ENCODE measurements at regions not wholly inside any gene's neighbourhood (a gene's known extent, or its start where the extent isn't known, plus 50 kb on each side); places are given as distances from the start of the nearest gene placed in this dataset.

DNA sequence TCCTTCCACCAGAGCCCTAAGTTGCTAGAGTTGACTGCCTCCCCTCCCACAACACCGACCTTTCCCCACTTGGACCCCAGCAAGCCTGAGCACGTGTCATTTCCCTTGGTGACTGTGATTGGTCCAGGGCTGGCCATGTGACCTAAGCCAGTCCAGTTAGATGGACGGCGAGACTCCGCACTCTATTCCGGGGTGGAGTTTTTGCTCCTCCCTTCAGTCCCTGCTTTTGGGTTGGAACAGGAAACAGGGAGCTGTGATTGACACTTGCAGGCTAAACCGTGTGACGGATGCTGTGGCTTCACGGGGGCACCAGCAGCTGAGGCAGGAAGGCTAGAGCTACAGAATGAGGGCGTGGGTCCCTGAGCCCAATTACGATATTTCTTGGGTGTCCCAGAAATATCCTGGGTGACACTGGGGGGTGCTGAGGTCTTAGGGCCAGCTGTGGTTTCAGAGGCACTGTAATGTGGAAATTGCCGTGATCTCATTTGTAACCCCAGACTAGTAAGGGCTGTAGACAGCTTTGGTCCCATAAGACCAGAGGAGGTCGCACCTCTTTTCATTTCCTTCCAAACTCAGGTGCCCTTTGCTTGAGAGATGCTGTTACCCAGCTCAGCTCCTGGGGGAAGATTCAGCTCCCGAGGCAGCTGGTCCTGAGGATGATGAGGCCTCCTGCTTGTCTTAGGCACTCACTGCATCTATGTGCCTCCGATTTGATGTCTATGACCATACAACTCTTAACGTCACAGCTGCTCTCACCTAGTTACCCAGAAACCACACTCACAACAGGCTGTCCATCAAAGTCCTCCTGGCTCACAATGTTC is 102.7 kb upstream of the NPTX2 start:
- peak; percentile 31 for DNase-seq

DNA sequence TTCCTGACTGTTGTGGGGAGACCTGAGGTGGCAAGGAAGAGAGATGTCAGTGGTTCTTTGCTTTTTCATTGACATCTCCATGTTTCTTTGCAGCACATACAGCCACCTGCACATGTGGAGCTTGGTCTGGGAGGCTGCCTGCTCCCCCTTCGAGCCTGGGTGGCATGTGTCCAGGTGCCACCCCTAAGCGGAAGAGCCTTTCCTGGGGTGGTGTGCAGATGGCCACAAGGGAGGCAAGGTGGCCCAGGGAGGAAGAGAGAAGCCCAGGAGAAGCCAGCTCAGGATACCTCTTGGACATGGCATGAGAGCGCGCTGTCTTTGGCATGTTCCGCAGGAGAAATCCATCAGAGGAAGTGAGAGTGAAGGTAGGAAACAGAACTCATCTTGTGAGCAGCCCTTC is 105.9 kb upstream of the NPTX2 start:
- DNase-seq: no peak

DNA sequence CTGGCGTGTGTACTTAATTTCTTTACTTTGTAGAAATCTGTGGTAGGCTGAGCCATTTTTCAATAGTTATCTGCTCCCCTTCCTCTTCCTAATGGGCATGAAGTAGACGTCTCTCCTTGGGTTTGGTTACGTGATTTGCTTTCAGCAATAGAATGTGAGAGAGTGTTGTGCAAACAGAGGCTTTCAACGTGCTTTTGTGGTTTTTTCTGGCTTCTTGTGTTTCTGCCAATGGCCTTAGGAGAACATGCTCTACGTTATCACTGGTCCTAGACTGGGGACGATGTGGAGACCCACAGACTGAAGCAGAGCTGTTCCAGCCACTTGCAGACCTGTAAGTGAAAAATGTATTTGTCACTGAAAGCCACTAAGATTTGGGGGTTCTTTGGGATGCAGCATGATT is 107.2 kb upstream of the NPTX2 start:
- DNase-seq: no peak

DNA sequence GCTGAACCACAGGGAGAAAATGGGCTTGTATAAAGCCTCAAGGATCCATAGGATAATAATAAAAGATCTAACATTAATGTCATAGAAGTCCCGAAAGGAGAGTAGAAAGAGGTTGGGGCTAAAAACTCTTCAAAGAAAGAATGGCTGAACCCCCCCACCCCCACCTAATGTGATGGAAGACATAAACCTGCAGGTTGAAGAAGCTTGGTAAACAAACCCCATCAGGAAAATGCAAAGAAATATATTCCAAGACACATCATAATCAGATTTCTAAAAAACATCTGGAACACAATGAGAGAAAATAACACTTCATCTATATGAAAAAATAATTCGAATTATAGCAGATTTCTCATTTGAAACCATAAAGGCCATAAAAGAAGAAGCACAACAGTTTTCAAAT is 105.6 kb upstream of the BAIAP2L1 start:
- no peak for DNase-seq

GRCh38 chr7:98500764-98501163 is 99.9 kb upstream of the BAIAP2L1 start:
- DNase-seq: no peak

- no peak for DNase-seq
Observed at GRCh38 chr7:98496618-98497017, 95.7 kb upstream of the BAIAP2L1 start.

DNA sequence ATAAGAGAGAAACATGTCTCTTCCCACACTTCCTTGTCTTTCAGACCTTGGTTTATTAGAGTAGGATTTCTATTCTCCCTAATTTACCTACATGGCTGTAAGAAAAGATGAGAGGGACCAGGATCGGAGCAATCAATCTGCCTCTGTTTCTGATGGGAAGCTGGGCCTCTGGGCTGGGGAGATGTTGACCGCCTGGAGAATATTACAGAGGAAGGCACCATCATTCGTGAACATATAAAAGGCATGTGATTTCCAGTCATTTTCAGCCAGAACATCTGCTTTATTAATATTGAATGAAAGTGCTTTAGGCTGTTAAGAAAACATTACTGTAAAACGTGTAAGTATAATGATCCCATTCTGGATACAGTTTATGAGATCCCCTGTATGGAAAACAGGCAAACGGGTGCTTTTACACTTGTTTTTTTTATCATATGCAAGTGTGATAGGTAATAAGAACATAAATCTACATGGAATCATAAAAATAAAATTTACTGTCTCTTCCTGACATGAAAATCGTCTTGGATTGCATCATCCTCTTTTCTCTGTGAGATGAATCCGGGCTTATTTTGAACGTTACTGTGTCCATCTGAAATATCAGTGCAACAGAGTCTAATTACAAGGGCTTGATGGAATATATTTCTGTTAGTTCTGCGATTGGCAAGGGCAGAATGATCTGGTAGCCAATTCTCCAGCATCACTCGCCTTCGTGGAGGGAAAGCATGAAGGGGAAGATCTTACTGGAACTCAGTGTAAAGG is 94.5 kb upstream of the BAIAP2L1 start:
- no peak for DNase-seq

DNA sequence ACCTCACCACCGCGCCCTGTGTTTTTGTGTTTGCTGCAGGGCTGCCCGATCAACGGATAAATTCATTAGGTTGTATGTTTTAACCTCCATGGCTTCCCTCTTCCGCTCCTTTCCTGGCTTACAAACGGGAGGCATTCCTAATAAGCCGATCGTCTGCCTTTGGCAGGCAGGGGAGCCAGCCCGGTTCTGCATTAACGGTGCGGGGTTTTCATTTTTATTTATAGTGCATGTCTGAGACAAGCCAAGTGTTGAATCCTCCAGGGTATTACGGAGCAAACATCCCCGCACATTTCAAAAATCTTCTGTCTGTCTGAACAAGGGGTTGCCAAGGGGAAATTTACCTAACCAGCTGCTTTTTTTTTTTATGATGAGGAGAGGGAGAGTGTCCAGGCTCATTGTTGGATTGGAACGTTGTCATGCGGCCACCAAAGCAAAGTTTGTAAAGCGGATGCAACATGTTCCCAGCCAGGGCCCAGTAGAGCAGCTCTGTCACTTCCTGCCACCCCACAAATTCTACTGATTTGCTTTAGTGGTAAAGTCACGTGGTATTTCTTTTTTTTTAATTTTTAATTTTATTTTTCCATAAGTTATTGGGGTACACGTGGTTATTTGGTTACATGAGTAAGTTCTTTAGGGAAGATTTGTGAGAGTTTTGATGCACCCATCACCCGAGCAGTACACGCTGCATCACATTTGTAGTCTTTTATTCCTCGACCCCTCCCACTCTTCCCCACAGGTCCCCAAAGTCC is 92.3 kb upstream of the BAIAP2L1 start:
- no peak for DNase-seq

- DNase-seq: no peak
Observed at GRCh38 chr7:98488167-98488566, 87.3 kb upstream of the BAIAP2L1 start.

DNA sequence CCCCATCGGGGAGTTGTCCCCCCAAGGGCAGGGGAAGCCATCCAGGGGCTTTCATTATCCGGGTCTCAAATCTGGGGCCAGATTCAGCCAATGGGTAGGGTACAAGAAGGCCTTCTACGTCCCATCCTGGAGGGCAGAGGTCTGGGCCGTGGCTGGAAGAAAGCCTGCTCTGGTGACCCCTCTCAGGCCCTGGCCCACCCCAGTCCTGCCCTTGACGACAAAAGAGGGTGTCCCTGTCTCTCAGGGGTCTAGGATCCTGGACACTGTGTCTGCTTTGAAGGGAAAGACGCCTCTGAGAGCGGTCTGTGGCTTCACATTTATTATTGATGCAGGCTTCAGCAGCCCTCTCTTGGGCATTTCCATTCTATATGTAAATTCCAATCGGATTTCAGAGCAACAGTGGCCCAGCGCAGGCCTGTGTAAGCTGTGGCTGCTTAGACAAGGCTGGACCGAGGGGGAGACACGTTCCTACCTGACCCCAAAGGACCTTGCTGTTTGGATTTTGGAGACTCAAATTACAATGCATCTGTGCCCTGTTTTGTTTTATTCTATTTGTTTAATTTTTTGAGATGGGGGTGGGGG is 83.2 kb upstream of the BAIAP2L1 start:
- DNase-seq: no peak

DNA sequence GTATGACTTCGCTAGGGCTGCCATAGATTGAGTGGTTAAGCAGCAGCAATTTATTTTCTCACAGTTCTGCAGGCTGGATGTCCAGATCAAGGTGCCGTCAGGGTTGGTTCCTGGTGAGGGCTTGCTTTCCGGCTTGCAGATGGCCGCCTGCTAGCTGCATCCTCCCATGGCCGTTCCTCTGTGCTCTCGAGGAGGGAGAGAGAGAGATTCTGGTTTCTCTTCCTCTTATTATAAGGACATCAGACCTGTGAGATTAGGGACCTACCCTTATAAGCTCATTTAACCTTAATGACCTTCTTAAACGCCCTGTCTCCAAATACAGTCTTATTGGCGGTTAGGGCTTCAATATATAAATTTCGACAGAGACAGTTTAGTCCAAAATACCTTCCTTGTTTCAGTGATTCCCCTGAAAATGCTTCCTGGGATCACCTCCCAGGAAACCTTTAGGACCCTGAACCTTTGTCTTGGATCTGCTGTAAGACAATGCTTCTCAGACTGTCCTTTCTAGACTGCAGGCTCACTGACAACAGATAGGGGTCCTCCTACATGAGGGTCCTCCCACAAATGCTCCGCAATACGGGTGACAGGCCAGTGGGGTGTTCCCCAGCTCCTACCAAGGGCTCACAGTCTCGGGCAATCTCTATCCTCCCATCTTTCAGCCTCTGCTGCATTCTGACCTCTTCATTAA is 82.5 kb upstream of the BAIAP2L1 start:
- no peak for DNase-seq

GRCh38 chr7:98479318-98479717 is 78.4 kb upstream of the BAIAP2L1 start:
- no peak for DNase-seq

DNA sequence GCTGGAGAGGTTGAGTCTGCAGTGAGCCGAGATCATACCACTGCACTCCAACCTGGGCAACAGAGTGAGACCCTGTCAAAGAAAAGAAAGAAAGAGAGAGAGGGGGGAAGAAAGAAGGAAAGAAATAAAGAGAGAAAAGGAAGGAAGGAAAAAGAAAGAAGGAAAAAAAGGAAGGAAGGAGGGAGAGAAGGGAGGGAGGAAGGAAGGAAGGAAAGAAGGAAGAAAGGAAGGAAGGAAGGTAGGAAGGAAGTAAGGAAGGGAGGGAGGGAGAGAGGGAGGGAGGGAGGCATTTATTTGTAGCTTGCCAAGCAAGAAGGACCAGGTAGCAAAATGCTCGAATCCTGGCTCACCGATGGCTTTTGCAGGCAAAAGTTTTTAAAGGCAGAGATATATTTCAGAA is 74.5 kb upstream of the BAIAP2L1 start:
- no peak for DNase-seq

DNA sequence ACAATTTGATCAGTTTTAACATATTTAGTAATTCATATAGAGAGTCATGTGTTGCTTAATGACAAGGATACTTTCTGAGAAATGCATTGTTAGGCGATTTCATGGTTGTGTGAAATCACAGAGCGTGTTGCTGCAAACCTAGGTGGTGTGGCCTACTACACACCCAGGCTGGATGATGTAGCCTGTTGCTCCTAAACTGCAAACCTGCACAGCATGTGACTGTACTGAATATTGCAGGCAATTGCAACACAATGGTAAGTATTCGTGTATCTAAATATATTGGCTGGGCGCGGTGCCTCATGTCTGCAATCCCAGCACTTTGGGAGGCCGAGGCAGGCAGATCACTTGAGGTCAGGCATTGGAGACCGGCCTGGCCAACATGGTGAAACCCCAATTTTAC is 73.7 kb upstream of the BAIAP2L1 start:
- DNase-seq: no peak

DNA sequence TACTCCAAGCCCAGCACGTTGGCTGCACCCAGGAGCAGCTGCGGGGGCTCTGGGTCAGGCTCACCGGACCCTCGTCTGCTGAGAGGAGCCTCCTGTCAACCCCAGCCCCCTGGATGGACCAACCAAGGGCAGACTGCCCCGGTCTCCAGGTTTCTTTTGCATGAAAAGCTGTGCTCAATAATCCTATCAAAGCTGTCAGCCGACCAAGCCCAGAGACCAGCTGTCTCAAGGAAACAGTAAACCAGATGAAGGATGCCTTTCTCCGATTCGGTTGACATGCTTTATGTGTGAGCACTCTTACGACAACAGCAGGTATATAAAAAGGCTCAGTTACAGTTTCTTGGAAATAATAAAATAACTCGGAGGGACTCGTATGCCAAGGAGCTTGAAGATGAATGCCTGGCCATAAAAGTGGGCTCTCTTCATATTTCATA is 71.6 kb upstream of the BAIAP2L1 start:
- DNase-seq: no peak

DNA sequence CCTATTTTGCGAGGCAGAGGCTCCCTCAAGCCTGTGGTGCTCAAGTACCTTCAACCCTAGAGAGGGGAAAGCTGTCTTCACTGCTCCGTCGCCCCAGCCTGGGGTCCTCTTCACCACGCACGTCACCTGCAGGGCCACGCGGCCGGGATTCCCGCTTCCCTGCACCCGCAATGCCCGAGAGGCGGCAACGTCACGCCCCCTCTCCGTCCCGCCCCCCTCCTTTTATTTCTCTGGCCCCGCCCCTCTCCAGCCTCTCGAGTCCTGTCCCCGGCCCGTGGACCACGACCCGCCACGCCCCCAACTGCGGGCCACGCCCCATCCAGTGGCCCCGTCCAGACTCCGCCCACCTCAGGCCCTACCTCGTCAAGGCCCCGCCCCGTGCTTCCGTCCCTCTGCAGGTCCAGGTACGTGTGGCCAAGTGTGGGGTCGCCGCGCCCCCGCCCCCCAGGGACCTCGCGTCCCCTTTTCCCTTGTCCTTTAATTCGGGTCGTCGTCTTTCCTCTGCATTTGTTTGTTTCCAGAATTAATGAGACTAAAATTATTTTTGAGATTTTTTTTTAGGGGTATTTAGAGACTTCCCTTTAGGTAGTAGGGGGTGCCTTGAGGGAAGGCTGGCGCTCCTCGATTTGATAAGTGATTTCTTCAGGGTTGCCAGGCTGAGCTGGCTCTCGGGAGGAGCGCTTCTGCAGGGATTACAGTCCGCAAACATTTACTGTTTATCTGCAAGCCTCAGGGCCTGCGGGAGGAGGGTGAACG is 69.8 kb upstream of the BAIAP2L1 start:
- DNase-seq: peak; percentile 7

- DNase-seq: no peak
Observed at GRCh38 chr7:98469088-98469487, 68.2 kb upstream of the BAIAP2L1 start.

DNA sequence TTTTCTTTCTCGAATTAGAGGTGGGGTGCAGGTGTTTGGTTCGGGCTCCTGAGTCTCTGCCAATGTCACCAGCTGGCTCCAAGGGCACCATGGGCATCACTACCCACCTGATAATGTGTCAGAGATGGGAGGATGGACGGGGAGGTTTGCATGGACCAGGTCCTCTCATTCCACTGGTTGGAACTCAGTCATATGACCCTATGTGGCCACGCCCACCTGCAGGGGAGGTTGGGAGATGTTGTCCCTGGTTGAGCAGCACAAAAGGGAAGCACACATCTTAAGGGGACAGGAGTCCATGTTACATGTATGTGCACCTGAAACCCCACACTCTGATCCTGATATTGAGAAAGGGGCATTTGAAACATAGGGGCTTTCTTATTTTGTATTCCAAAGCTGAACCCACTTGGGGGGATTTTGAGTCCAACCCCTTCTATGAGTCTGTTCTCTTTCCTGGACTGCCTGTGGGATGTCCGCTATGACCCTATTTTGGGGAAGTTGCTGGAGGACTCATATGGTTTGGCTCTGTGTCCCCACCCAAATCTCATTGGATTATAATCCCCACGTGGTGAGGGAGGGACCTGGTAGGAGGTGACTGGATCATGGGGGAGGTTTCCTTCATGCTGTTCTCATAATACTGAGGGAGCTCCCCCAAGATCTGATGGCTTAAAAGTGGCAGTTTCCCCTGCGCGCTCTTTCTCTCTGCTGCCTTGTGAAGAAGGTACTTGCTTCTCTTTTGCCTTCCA is 66.9 kb upstream of the BAIAP2L1 start:
- DNase-seq: no peak

- DNase-seq: no peak
Observed at GRCh38 chr7:98465022-98465421, 64.1 kb upstream of the BAIAP2L1 start.

DNA sequence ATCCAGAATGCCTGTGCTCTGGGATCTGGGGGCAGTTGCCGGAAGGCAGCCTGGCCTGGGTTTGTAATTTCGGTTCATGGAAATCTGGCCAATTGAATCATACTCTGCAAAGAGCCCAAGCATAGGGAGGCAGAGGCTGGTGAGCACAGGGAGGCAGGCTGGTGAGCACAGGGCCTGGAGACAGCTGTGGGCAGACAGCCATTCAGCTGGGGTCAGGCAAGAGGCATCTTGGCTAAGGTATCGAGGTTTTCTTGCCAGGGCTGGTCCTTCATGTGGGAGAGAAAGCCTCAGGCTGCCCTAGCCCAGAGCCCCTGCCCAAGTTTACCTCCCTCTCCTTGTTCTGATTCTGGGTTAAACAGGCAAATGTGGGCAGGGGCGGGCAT is 63.7 kb upstream of the BAIAP2L1 start:
- no peak for DNase-seq

Data from CD4-positive, alpha-beta T cell treated with Interleukin-12 subunit alpha and Interleukin-12 subunit beta, for 1 hour (primary cell).